Lower leg skin (tissue), 3 donors: ENCODE measurements at regions not wholly inside any gene's neighbourhood (a gene's known extent, or its start where the extent isn't known, plus 50 kb on each side); places are given as distances from the start of the nearest gene placed in this dataset.

ENCODE experiments used
- POLR2A ChIP-seq, 2 donors: fragments of 450-650 bp; IDR thresholded peaks; one replicate each; pipeline ENCODE4 v1.6.1; 2016 to 2017; ENCODE audit warnings: antibody characterized with exemption in 2 of 2, mild to moderate bottlenecking in 1 of 2, moderate library complexity in 1 of 2
- TF ChIP-seq, protein P1 (sequence below), 3 donors: fragments of 450-650 bp; IDR thresholded peaks; one replicate each; pipeline ENCODE4 v1.5.1; 2016; ENCODE audit warnings: antibody characterized with exemption in 3 of 3, mild to moderate bottlenecking in 3 of 3, moderate library complexity in 2 of 3

DNA sequence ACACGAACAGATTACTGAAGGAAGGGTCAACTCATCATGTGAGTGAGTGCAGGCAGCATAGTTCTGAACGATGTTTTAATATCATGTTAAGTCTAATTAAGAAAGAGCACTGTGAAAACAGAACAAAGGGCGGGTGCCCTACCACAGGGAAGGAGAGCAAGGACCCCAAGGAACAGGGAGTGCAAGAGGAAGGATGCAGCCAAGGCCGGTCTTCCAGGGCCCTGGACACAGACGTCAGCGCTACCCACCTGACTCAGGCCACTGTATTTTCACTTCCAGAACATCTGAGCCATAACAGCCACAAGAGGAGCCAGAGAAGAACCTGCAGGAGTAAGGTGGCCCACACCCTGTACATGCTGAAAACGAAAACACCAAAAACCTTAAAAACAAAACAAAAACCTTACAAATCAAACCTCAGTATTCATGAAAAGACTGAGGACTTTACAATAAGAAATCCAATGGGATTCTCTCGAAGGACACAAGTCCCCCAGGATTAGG, 506.1 kb upstream of the AKR1E2 start:
- no peak for TF ChIP-seq POLR2A (IDR thresholded peaks at IDR 0.05)
- TF ChIP-seq, protein P1, sequence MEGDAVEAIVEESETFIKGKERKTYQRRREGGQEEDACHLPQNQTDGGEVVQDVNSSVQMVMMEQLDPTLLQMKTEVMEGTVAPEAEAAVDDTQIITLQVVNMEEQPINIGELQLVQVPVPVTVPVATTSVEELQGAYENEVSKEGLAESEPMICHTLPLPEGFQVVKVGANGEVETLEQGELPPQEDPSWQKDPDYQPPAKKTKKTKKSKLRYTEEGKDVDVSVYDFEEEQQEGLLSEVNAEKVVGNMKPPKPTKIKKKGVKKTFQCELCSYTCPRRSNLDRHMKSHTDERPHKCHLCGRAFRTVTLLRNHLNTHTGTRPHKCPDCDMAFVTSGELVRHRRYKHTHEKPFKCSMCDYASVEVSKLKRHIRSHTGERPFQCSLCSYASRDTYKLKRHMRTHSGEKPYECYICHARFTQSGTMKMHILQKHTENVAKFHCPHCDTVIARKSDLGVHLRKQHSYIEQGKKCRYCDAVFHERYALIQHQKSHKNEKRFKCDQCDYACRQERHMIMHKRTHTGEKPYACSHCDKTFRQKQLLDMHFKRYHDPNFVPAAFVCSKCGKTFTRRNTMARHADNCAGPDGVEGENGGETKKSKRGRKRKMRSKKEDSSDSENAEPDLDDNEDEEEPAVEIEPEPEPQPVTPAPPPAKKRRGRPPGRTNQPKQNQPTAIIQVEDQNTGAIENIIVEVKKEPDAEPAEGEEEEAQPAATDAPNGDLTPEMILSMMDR (IDR thresholded peaks at IDR 0.05) = no peak
